HFFc6 (cell line): ENCODE measurements at regions not wholly inside any gene's neighbourhood (a gene's known extent, or its start where the extent isn't known, plus 50 kb on each side); places are given as distances from the start of the nearest gene placed in this dataset.

Experiments
- DNase-seq: peaks from one replicate; pipeline ENCODE4 v3.0.0-alpha.2; 2018
- H3K27ac Mint-ChIP-seq: 2 replicates; pipeline ENCODE4 v1.8.0; 2020; ENCODE audit warnings: mild to moderate bottlenecking, mixed read lengths
- H3K27me3 Mint-ChIP-seq: 2 replicates; pipeline ENCODE4 v1.8.0; 2021; ENCODE audit warnings: mild to moderate bottlenecking, moderate library complexity, mixed read lengths; ENCODE audit not compliant: insufficient read depth
- H3K36me3 Mint-ChIP-seq: 2 replicates; pipeline ENCODE4 v1.8.0; 2021; ENCODE audit warnings: low read depth, mixed read lengths
- H3K4me1 Mint-ChIP-seq: 2 replicates; pipeline ENCODE4 v1.8.0; 2020; ENCODE audit warnings: low read depth, mixed read lengths
- H3K4me3 Mint-ChIP-seq: 2 replicates; pipeline ENCODE4 v1.8.0; 2020; ENCODE audit warnings: mild to moderate bottlenecking, moderate library complexity, mixed read lengths
- H3K9me3 Mint-ChIP-seq: 2 replicates; pipeline ENCODE4 v1.8.0; 2020; ENCODE audit warnings: mild to moderate bottlenecking, mixed read lengths
- TF ChIP-seq, protein P1 (sequence below): fragments of 200-600 bp; sonication (generic); IDR thresholded peaks from 2 replicates; pipeline ENCODE4 v1.5.0; 2021; ENCODE audit warnings: antibody characterized with exemption, mild to moderate bottlenecking

DNA sequence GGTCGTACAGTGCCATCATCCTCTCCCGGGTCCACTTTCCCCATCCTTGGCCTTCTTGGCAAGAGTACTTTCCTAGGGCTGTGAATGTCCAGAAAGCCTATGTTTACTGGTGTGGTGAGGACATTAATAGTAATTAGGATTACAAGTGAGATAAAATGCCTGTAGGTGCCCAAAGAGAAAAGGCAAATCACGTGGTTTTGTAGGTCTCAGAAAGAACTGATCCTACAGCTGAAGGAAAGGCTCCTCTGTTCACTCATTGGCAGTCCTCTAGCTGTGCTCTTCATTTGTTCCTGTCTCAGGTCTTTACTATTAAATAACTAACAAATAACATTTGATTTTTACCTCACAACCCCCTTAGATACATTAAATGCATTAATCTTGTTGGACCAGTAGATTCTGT lies 220.1 kb upstream of the CBLB start:
- no peak for DNase-seq
- Mint-ChIP-seq H3K27me3 (no peaks in the 10 kb centered on the region; the same call in 1 of the 2 replicates), H3K4me3 (no peak overlapping the region), H3K27ac (no peak overlapping the region), H3K9me3 (no peaks in the 10 kb centered on the region), H3K36me3 (no peaks in the 10 kb centered on the region), H3K4me1 (peaks cover 10% of the 10 kb centered on the region)
- TF ChIP-seq, protein P1, sequence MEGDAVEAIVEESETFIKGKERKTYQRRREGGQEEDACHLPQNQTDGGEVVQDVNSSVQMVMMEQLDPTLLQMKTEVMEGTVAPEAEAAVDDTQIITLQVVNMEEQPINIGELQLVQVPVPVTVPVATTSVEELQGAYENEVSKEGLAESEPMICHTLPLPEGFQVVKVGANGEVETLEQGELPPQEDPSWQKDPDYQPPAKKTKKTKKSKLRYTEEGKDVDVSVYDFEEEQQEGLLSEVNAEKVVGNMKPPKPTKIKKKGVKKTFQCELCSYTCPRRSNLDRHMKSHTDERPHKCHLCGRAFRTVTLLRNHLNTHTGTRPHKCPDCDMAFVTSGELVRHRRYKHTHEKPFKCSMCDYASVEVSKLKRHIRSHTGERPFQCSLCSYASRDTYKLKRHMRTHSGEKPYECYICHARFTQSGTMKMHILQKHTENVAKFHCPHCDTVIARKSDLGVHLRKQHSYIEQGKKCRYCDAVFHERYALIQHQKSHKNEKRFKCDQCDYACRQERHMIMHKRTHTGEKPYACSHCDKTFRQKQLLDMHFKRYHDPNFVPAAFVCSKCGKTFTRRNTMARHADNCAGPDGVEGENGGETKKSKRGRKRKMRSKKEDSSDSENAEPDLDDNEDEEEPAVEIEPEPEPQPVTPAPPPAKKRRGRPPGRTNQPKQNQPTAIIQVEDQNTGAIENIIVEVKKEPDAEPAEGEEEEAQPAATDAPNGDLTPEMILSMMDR: no peak

DNA sequence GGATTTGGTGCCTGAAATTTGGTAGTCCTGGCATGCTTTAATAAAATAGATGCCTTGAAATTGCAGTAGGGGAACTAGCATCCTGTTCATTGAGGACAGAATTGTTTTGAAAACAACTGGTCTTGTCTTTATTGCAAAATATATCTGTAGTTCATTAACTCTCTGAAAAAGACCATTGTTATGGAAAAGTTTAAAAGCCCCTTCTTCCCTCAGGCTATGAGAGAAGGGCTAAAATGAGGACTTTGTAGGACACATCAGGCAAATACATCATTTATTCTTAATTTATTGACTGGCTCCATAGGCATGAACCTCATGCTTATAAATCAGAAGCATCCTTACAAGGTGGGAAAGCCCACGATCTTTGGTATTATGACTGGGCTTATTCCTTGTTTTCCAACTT lies 221.0 kb upstream of the CBLB start:
- DNase-seq: no peak
- no peak overlapping the region for H3K4me3 Mint-ChIP-seq
- H3K27ac Mint-ChIP-seq: no peak overlapping the region
- no peaks in the 10 kb centered on the region; the same call in 1 of the 2 replicates for H3K27me3 Mint-ChIP-seq
- no peaks in the 10 kb centered on the region for H3K36me3 Mint-ChIP-seq
- TF ChIP-seq, protein P1: no peak
- H3K9me3 Mint-ChIP-seq: no peaks in the 10 kb centered on the region
- H3K4me1 Mint-ChIP-seq: peaks cover 10% of the 10 kb centered on the region

DNA sequence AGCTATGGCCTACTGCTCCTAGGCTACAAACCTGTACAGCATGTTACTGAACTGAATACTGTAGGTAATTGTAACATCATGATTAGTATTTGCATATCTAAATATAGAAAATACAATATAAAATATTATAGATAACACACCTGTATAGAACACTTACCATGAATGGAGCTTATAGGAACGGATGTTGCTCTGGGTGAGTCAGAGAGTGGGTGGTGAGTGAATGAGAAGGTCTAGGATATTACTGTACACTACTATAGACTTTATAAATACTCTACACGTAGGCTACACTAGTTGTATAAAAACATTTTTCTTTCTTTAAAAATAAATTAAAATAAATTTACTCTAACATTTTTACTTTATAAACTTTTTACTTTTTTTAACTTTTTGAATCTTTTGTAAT lies 224.0 kb upstream of the CBLB start:
- no peak for DNase-seq
- TF ChIP-seq, protein P1: no peak
- Mint-ChIP-seq H3K4me3 (no peak overlapping the region), H3K9me3 (no peaks in the 10 kb centered on the region; the same call in 1 of the 2 replicates), H3K27me3 (no peaks in the 10 kb centered on the region; the same call in 1 of the 2 replicates), H3K4me1 (peaks cover 7% of the 10 kb centered on the region), H3K27ac (no peak overlapping the region), H3K36me3 (no peaks in the 10 kb centered on the region)

DNA sequence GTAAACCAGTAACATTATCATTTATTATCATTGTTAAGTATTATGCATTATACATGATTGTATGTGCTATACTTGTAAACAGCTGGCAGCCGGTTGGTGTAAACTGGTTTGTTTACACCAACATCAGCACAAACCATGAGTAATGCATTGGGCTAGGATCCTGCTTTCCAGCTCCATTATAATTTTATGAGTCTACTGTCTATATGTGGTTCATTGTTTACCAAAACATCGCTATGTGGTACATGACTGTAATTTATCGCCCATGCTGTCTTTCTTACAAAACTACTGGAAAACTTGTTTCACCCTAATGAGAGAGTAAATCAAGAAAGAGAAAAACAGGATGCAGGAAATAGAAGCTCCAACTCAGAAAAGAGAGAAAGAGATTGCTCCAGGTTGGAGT lies 224.8 kb upstream of the CBLB start:
- H3K4me3 Mint-ChIP-seq: no peak overlapping the region
- H3K4me1 Mint-ChIP-seq: peaks cover 15% of the 10 kb centered on the region
- no peaks in the 10 kb centered on the region for H3K36me3 Mint-ChIP-seq
- no peak overlapping the region for H3K27ac Mint-ChIP-seq
- no peaks in the 10 kb centered on the region; the same call in 1 of the 2 replicates for H3K9me3 Mint-ChIP-seq
- no peak for DNase-seq
- TF ChIP-seq, protein P1: no peak
- H3K27me3 Mint-ChIP-seq: no peaks in the 10 kb centered on the region; the same call in 1 of the 2 replicates

DNA sequence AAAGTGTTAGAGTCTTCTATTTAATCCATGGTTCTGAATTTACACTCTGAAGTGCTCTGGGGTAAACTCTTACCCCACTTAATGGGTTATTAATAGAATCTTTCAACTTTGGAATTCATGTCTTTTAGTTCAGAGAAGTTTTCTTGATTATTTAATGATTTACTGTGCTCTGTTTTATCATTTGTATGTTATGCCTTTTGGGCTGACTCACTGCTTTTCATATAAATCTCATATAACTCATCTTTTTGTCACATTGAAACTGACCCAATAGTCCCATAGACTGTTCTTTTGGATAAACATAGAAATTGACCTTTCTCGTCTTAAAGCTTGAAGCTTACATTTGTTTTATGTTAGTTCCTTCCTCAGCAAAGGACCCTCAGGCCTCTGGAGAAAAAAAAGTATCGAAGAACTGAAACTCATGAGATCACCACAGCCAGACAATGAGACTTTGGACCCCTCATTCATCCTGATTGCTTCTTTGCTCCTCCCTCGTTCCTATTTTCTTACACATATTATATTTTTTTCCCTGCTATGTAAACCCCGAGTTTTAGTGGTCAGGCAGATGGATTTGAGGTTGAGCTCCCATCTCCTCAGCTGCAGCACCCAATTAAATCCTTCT lies 229.1 kb upstream of the CBLB start:
- peaks cover 16% of the 10 kb centered on the region for H3K4me1 Mint-ChIP-seq
- no peak for DNase-seq
- H3K36me3 Mint-ChIP-seq: peaks cover 9% of the 10 kb centered on the region
- peaks cover 6% of the 10 kb centered on the region for H3K9me3 Mint-ChIP-seq
- peak overlapping the region; percentile 54; the same call in 1 of the 2 replicates for H3K27ac Mint-ChIP-seq
- H3K4me3 Mint-ChIP-seq: peak overlapping the region; percentile 40; the same call in 1 of the 2 replicates
- TF ChIP-seq, protein P1: no peak
- H3K27me3 Mint-ChIP-seq: no peaks in the 10 kb centered on the region; the same call in 1 of the 2 replicates
